H1 (cell line): ENCODE measurements at regions not wholly inside any gene's neighbourhood (a gene's known extent, or its start where the extent isn't known, plus 50 kb on each side); places are given as distances from the start of the nearest gene placed in this dataset.

ENCODE experiments used
- HDAC2 ChIP-seq, 2 experiments: fragments of 300-600 bp in 1 of 2; sonication (generic) in 1 of 2; IDR thresholded peaks; 2 replicates each; pipeline ENCODE4 v1.6.1; 2011 to 2012; ENCODE audit warnings: low read depth in 2 of 2, low read length in 2 of 2, mild to moderate bottlenecking in 2 of 2, moderate library complexity in 2 of 2, borderline replicate concordance in 1 of 2, inconsistent platforms in 1 of 2

DNA sequence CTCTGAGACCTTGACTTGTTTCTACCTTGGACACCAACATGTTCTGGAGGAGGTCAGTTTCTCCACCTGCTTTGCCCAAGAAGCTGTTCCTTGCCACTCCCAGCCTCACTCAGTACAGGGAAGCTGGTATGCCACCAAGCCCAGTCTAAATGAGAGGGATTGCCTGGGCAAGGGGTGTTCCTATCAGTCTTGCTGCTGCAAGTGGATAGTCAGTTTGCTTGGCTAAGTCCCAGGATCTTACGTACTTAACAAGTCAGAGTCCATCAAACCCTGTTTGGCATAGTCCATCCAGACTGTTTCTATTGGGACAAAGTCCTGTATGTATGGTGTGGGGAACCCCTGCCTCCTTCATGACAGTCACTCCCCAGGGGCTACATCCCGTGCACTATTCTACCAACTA, 66.6 kb downstream of the RPL27A start (continued):
- TF ChIP-seq HDAC2 (IDR thresholded peaks at IDR 0.05; ENCODE audit: borderline replicate concordance in 1 of 2, low read depth in 2 of 2, low read length in 2 of 2) = no peak
